Peyer's patch (tissue), 4 donors: ENCODE measurements at regions not wholly inside any gene's neighbourhood (a gene's known extent, or its start where the extent isn't known, plus 50 kb on each side); places are given as distances from the start of the nearest gene placed in this dataset.

Experiments used
- CTCF ChIP-seq, 6 experiments: fragments of 450-650 bp in 4 of 6; fragments of 200-600 bp in 2 of 6; sonication (generic) in 1 of 6; IDR thresholded peaks; one replicate each; pipeline ENCODE4 v1.5.1; 2017 to 2019; ENCODE audit warnings: antibody characterized with exemption in 6 of 6, mild to moderate bottlenecking in 3 of 6, moderate library complexity in 1 of 6
- POLR2A ChIP-seq, 2 donors: fragments of 450-650 bp; IDR thresholded peaks; one replicate each; pipeline ENCODE4 v1.5.1; 2017; ENCODE audit warnings: antibody characterized with exemption in 2 of 2, mild to moderate bottlenecking in 2 of 2, moderate library complexity in 2 of 2

GRCh38 chr11:113613619-113614018 is 92.5 kb downstream of the TMPRSS5 start:
- TF ChIP-seq POLR2A (IDR thresholded peaks at IDR 0.05) (no peak), CTCF (IDR thresholded peaks at IDR 0.05) (no peak)
